Stimulated activated naive B cell treated with anti-CD40 and anti-IgM and Interleukin-4, amounts not matched to agents 10 μg/mL and 1 μg/mL and 100 μg/mL, for 72 hours (primary cell): ENCODE measurements at regions not wholly inside any gene's neighbourhood (a gene's known extent, or its start where the extent isn't known, plus 50 kb on each side); places are given as distances from the start of the nearest gene placed in this dataset.

Source experiments
- ATAC-seq, 2 donors: fragments of 150-1000 bp; cut with Tn5 transposase; replicated peaks; 2 replicates each; pipeline ENCODE4 v1.10.0; 2021; ENCODE audit warnings: moderate library complexity in 1 of 2
- DNase-seq: peaks from one replicate; pipeline ENCODE4 v3.0.0; 2021
- H3K27ac Mint-ChIP-seq: one replicate; pipeline ENCODE4 v1.8.0; 2022; ENCODE audit warnings: mild to moderate bottlenecking, mixed read lengths
- H3K27me3 Mint-ChIP-seq, 2 donors: one replicate each; pipeline ENCODE4 v1.8.0; 2022; ENCODE audit warnings: mixed read lengths in 2 of 2
- H3K36me3 Mint-ChIP-seq, 2 donors: one replicate each; pipeline ENCODE4 v1.8.0; 2022; ENCODE audit warnings: mixed read lengths in 2 of 2, mild to moderate bottlenecking in 1 of 2
- H3K4me1 Mint-ChIP-seq, 2 donors: one replicate each; pipeline ENCODE4 v1.8.0; 2022; ENCODE audit warnings: mixed read lengths in 2 of 2, mild to moderate bottlenecking in 1 of 2
- H3K4me3 Mint-ChIP-seq, 2 donors: one replicate each; pipeline ENCODE4 v1.8.0; 2022; ENCODE audit warnings: mild to moderate bottlenecking in 2 of 2, mixed read lengths in 2 of 2, moderate library complexity in 1 of 2
- H3K9me3 Mint-ChIP-seq, 2 donors: one replicate each; pipeline ENCODE4 v1.8.0; 2022; ENCODE audit warnings: mixed read lengths in 2 of 2, mild to moderate bottlenecking in 1 of 2

GRCh38 chr13:47112903-47113299, 216.0 kb upstream of the HTR2A start:
- no peak for DNase-seq
- no peaks in the 10 kb centered on the region for H3K27me3 Mint-ChIP-seq
- no peak overlapping the region for H3K4me3 Mint-ChIP-seq
- no peak overlapping the region for H3K27ac Mint-ChIP-seq
- H3K36me3 Mint-ChIP-seq: no peaks in the 10 kb centered on the region
- H3K4me1 Mint-ChIP-seq: peaks cover 5 to 7% of the 10 kb centered on the region in 2 donors
- H3K9me3 Mint-ChIP-seq: no peaks in the 10 kb centered on the region
- ATAC-seq: no peak

DNA sequence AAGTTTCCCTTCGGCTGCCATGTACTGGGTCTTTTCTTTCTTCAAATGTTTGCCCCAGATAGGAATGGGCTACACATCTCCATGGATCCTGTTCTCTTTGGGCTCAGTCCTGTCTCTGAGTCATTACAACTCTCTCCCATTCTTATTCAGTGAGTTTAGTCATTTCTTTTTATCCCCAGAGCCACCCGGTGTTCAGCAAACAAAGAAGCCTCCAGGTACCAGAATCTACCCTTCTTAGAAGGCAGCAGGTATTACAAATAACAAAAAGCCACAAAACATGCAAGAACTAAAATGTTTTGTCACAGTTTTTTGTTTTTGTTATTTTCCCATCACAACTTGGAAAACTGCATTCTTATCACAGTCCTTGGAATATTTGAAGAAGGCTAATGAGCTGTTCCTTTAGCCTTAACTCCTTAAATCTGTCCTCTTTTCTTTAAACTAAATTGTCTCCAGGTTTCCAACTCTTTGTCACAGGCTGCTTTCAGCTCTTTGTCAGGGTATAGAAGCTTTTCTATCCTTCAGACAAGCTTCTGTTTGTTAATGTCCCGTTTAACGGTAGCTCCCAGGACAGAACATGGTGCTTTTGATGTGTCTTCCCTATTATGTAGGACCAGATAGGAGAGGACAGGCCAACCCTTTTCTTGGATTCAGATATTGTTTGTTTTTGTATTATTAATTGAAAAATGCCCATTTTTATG, 215.5 kb upstream of the HTR2A start:
- Mint-ChIP-seq H3K27me3 (no peaks in the 10 kb centered on the region), H3K36me3 (no peaks in the 10 kb centered on the region), H3K4me1 (peaks cover 5 to 7% of the 10 kb centered on the region in 2 donors), H3K9me3 (no peaks in the 10 kb centered on the region), H3K27ac (no peak overlapping the region), H3K4me3 (no peak overlapping the region)
- ATAC-seq (no peak), DNase-seq (no peak)

- no peaks in the 10 kb centered on the region for H3K9me3 Mint-ChIP-seq
These were observed 214.6 kb upstream of the HTR2A start for GRCh38 chr13:47111499-47111898.

GRCh38 chr13:47110833-47111240, 214.0 kb upstream of the HTR2A start:
- Mint-ChIP-seq H3K27me3 (no peaks in the 10 kb centered on the region), H3K9me3 (no peaks in the 10 kb centered on the region), H3K4me1 (peaks cover 5 to 7% of the 10 kb centered on the region in 2 donors), H3K4me3 (no peak overlapping the region), H3K27ac (no peak overlapping the region), H3K36me3 (no peaks in the 10 kb centered on the region)
- no peak for DNase-seq
- no peak for ATAC-seq

More at GRCh38 chr13:47111499-47111898, 214.6 kb upstream of the HTR2A start:
- no peak overlapping the region for H3K27ac Mint-ChIP-seq
- DNase-seq: no peak
- no peaks in the 10 kb centered on the region for H3K36me3 Mint-ChIP-seq
- H3K4me3 Mint-ChIP-seq: no peak overlapping the region
- no peaks in the 10 kb centered on the region for H3K27me3 Mint-ChIP-seq
- H3K4me1 Mint-ChIP-seq: peaks cover 5 to 7% of the 10 kb centered on the region in 2 donors
- no peak for ATAC-seq

- no peak for ATAC-seq
- Mint-ChIP-seq H3K27me3 (no peaks in the 10 kb centered on the region), H3K4me1 (peaks cover 5 to 7% of the 10 kb centered on the region in 2 donors), H3K4me3 (no peak overlapping the region), H3K36me3 (no peaks in the 10 kb centered on the region), H3K27ac (no peak overlapping the region), H3K9me3 (no peaks in the 10 kb centered on the region)
- DNase-seq: no peak
These were observed 213.3 kb upstream of the HTR2A start for GRCh38 chr13:47110141-47110540.

DNA sequence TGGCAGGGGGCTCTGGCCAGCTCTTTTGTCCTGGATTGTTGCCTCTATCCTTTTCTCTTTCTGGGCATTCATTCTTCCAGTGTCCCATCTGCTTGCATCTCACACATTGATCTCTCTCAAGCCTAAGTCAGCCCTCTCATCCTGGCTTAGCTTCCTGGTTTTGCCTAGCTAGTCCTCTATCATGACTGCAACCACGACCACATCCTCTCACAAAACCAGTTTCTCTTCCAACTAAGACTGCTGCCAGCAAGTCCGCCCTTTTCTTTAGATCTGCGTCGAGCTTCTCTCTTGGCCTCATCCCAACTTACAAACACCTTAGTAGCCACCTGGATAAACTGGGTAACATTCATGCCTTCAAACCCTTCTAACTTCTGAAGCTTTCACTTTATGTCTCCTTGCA, 212.2 kb upstream of the HTR2A start:
- DNase-seq (no peak), ATAC-seq (peak in 1 of 2 donors; percentile 14)
- H3K4me1 Mint-ChIP-seq: peaks cover 5 to 7% of the 10 kb centered on the region in 2 donors
- peaks cover 0 to 3% of the 10 kb centered on the region in 2 donors for H3K9me3 Mint-ChIP-seq
- H3K4me3 Mint-ChIP-seq: no peak overlapping the region
- H3K36me3 Mint-ChIP-seq: no peaks in the 10 kb centered on the region
- no peak overlapping the region for H3K27ac Mint-ChIP-seq
- H3K27me3 Mint-ChIP-seq: peaks cover 0 to 7% of the 10 kb centered on the region in 2 donors

- no peak for DNase-seq
- Mint-ChIP-seq H3K4me3 (no peak overlapping the region), H3K27me3 (peaks cover 13 to 28% of the 10 kb centered on the region in 2 donors), H3K27ac (no peak overlapping the region), H3K4me1 (no peaks in the 10 kb centered on the region), H3K9me3 (peaks cover 0 to 3% of the 10 kb centered on the region in 2 donors), H3K36me3 (no peaks in the 10 kb centered on the region)
- ATAC-seq: no peak
These were observed 203.5 kb upstream of the HTR2A start for GRCh38 chr13:47100214-47100853.

DNA sequence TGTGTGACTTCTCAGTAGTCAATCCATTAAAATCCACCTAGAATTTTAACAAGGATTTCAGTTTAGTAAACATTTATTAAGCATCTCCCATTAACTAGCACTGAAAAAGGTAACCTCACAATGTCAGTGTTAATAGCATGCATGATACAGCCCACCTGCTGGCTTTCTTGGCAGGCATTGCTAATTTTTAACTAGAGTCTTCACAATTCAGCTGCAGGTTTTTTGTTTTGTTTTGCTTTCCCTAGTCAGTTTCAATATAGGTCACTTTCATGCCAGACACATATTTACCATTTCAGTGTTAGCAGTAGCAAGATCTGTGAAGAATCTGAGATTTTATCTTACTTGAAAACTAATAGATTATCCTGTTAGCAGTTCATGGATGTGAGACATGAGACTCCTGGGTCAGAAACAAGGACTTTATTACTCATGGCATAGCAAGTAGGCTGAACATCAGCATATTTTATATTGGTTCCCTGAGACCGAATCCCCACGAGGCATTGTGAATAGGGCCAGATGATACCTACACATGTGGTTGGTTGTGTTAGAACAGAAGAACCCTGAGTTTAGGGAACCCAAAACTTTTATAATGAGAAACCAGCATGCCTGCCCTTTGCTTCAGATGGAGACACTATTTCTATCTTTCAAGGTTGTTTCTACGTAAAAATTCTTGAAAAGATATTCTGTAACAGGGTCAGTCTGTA, 198.0 kb upstream of the HTR2A start:
- no peaks in the 10 kb centered on the region for H3K36me3 Mint-ChIP-seq
- H3K27ac Mint-ChIP-seq: no peak overlapping the region
- no peaks in the 10 kb centered on the region for H3K4me1 Mint-ChIP-seq

GRCh38 chr13:47092202-47092601, 195.3 kb upstream of the HTR2A start:
- DNase-seq (no peak), ATAC-seq (no peak)
- Mint-ChIP-seq H3K27me3 (peaks cover 2 to 4% of the 10 kb centered on the region in 2 donors), H3K9me3 (no peaks in the 10 kb centered on the region), H3K27ac (no peak overlapping the region), H3K4me3 (no peak overlapping the region), H3K36me3 (no peaks in the 10 kb centered on the region), H3K4me1 (no peaks in the 10 kb centered on the region)

More for the DNA sequence above, 198.0 kb upstream of the HTR2A start:
- Mint-ChIP-seq H3K4me3 (no peak overlapping the region), H3K27me3 (peaks cover 4 to 6% of the 10 kb centered on the region in 2 donors), H3K9me3 (no peaks in the 10 kb centered on the region)
- DNase-seq (no peak), ATAC-seq (no peak)

DNA sequence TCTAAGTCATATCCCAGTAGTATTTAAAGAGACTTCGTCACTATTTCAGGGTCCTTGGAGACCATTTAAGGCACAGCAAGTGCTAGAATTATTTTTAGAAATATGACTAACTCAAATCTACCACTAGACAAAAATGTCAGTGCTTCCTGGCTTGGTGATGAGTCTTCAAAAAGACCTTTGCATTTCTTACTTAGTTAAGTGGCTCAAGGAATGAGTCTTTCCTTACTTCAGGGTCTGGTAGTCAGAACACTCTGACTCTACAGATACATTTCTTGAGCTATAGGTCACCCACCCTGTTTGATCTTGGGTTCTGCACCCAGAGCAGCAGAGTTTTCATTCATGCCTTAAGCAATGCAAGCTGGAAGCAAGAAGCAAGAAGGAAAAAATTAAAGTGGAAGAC, 191.0 kb upstream of the HTR2A start:
- peaks cover 3 to 6% of the 10 kb centered on the region in 2 donors for H3K4me1 Mint-ChIP-seq
- peaks cover 0 to 8% of the 10 kb centered on the region in 2 donors for H3K27me3 Mint-ChIP-seq
- DNase-seq (no peak), ATAC-seq (peak; percentile 65 to 80)
- no peaks in the 10 kb centered on the region for H3K36me3 Mint-ChIP-seq
- H3K9me3 Mint-ChIP-seq: no peaks in the 10 kb centered on the region
- no peak overlapping the region for H3K27ac Mint-ChIP-seq
- no peak overlapping the region for H3K4me3 Mint-ChIP-seq

GRCh38 chr13:47087241-47087640, 190.4 kb upstream of the HTR2A start:
- Mint-ChIP-seq H3K4me1 (peaks cover 3 to 6% of the 10 kb centered on the region in 2 donors), H3K27ac (no peak overlapping the region), H3K9me3 (no peaks in the 10 kb centered on the region), H3K4me3 (no peak overlapping the region), H3K36me3 (no peaks in the 10 kb centered on the region), H3K27me3 (peaks cover 0 to 8% of the 10 kb centered on the region in 2 donors)
- DNase-seq (no peak), ATAC-seq (no peak)

GRCh38 chr13:47085346-47085745, 188.5 kb upstream of the HTR2A start:
- H3K9me3 Mint-ChIP-seq: no peaks in the 10 kb centered on the region
- ATAC-seq: no peak
- H3K4me1 Mint-ChIP-seq: peaks cover 3 to 6% of the 10 kb centered on the region in 2 donors
- H3K27ac Mint-ChIP-seq: no peak overlapping the region
- DNase-seq: no peak
- no peaks in the 10 kb centered on the region for H3K36me3 Mint-ChIP-seq
- H3K27me3 Mint-ChIP-seq: peaks cover 0 to 8% of the 10 kb centered on the region in 2 donors
- no peak overlapping the region for H3K4me3 Mint-ChIP-seq

DNA sequence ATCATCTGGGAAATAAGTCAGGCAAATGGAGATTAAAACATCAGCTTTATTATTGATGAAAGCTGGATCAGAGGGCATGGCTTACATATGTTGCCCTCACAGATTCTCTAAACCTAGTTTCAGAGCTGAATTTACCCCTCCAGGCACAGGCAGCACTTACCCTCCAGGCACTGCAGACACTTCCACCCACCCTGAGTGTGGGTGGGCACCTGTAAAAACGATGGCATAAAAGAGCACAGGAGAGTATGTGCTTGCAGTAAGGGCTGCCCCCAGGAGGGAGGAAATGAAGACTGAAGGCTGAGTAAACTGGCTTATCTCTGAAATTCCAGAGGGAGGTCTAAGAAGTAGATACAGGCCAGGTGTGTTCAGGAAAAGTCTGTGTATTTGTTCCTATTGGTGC, 185.0 kb upstream of the HTR2A start:
- no peak for ATAC-seq
- Mint-ChIP-seq H3K4me3 (no peak overlapping the region), H3K9me3 (no peaks in the 10 kb centered on the region), H3K27me3 (peaks cover 0 to 8% of the 10 kb centered on the region in 2 donors), H3K36me3 (no peaks in the 10 kb centered on the region), H3K4me1 (peaks cover 3 to 6% of the 10 kb centered on the region in 2 donors), H3K27ac (no peak overlapping the region)
- DNase-seq: no peak

DNA sequence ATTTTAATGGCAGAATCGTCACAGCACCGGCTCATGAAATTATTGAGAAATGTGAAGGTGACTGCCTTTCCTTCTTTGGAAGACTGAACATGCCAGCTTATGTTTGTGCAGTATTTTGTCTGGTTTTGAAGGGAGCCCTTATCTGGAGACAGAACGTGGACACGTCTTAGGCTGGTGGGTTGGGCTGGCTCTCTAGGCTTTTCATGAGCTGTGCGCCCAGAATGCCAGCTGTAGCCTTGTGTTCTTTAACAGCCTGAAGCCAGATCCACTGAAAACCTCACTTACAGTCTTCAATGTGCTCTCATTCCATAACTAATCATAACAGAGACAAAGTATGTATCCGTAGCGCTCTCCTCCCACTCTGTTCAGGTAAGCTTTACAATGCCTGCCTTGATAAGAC, 184.4 kb upstream of the HTR2A start:
- no peak for ATAC-seq
- no peak for DNase-seq
- H3K4me1 Mint-ChIP-seq: peaks cover 1 to 3% of the 10 kb centered on the region in 2 donors

More for the DNA sequence above, 184.4 kb upstream of the HTR2A start:
- H3K9me3 Mint-ChIP-seq: peaks cover 2% of the 10 kb centered on the region in 2 donors
- peaks cover 0 to 2% of the 10 kb centered on the region in 2 donors for H3K36me3 Mint-ChIP-seq
- H3K27me3 Mint-ChIP-seq: peaks cover 2 to 3% of the 10 kb centered on the region in 2 donors
- no peak overlapping the region for H3K27ac Mint-ChIP-seq
- no peak overlapping the region for H3K4me3 Mint-ChIP-seq
